Activated naive CD8-positive, alpha-beta T cell treated with anti-CD3 and anti-CD28 coated beads, Interleukin-2, amount 10 ng/mL, durations not matched to agents 7 days and 5 days (primary cell): ENCODE measurements at regions not wholly inside any gene's neighbourhood (a gene's known extent, or its start where the extent isn't known, plus 50 kb on each side); places are given as distances from the start of the nearest gene placed in this dataset.

Source experiments
- ATAC-seq: fragments of 150-1000 bp; cut with Tn5 transposase; one replicate; pipeline ENCODE4 v1.10.0; 2021; ENCODE audit warnings: low read depth, moderate library complexity
- POLR2A ChIA-PET: fragments of 350-600 bp; sonication (Branson Sonifier 250); formaldehyde crosslinking; loops from one replicate; lab custom pipeline; 2021; ENCODE audit warnings: antibody characterized with exemption; lab: Charles Lee
- DNase-seq: peaks from one replicate; pipeline ENCODE4 v3.0.0; 2021
- H3K27ac Mint-ChIP-seq: one replicate; pipeline ENCODE4 v1.8.0; 2022; ENCODE audit warnings: mild to moderate bottlenecking, mixed read lengths
- H3K27me3 Mint-ChIP-seq: one replicate; pipeline ENCODE4 v1.8.0; 2022; ENCODE audit warnings: mild to moderate bottlenecking, moderate library complexity, mixed read lengths
- H3K36me3 Mint-ChIP-seq: one replicate; pipeline ENCODE4 v1.8.0; 2021; ENCODE audit warnings: mild to moderate bottlenecking, mixed read lengths
- H3K4me1 Mint-ChIP-seq: one replicate; pipeline ENCODE4 v1.8.0; 2021; ENCODE audit warnings: mixed read lengths
- H3K4me3 Mint-ChIP-seq: one replicate; pipeline ENCODE4 v1.8.0; 2022; ENCODE audit warnings: mild to moderate bottlenecking, moderate library complexity, mixed read lengths
- H3K9me3 Mint-ChIP-seq: one replicate; pipeline ENCODE4 v1.8.0; 2021; ENCODE audit warnings: mixed read lengths

- no peaks in the 10 kb centered on the region for H3K36me3 Mint-ChIP-seq
- ATAC-seq (no peak), DNase-seq (no peak)
- no peak overlapping the region for H3K27ac Mint-ChIP-seq
- no peaks in the 10 kb centered on the region for H3K9me3 Mint-ChIP-seq
- POLR2A ChIA-PET = no interaction called here
- no peaks in the 10 kb centered on the region for H3K27me3 Mint-ChIP-seq
- no peaks in the 10 kb centered on the region for H3K4me1 Mint-ChIP-seq
- no peak overlapping the region for H3K4me3 Mint-ChIP-seq
Measured at GRCh38 chr5:130580264-130580663, 584.8 kb downstream of the HINT1 start.

- H3K27me3 Mint-ChIP-seq = no peaks in the 10 kb centered on the region
- POLR2A ChIA-PET = no interaction called here
Measured at GRCh38 chr5:130578354-130578753, 586.7 kb downstream of the HINT1 start.

GRCh38 chr5:130571076-130571475 lies 594.0 kb downstream of the HINT1 start:
- Mint-ChIP-seq H3K4me1 (no peaks in the 10 kb centered on the region), H3K36me3 (no peaks in the 10 kb centered on the region), H3K27me3 (no peaks in the 10 kb centered on the region), H3K27ac (no peak overlapping the region), H3K4me3 (no peak overlapping the region), H3K9me3 (no peaks in the 10 kb centered on the region)
- DNase-seq (no peak), ATAC-seq (no peak)
- POLR2A ChIA-PET = no interaction called here

More at GRCh38 chr5:130578354-130578753, 586.7 kb downstream of the HINT1 start:
- no peak overlapping the region for H3K27ac Mint-ChIP-seq
- no peaks in the 10 kb centered on the region for H3K36me3 Mint-ChIP-seq
- H3K4me3 Mint-ChIP-seq = no peak overlapping the region
- ATAC-seq (no peak), DNase-seq (no peak)
- no peaks in the 10 kb centered on the region for H3K4me1 Mint-ChIP-seq
- no peaks in the 10 kb centered on the region for H3K9me3 Mint-ChIP-seq

DNA sequence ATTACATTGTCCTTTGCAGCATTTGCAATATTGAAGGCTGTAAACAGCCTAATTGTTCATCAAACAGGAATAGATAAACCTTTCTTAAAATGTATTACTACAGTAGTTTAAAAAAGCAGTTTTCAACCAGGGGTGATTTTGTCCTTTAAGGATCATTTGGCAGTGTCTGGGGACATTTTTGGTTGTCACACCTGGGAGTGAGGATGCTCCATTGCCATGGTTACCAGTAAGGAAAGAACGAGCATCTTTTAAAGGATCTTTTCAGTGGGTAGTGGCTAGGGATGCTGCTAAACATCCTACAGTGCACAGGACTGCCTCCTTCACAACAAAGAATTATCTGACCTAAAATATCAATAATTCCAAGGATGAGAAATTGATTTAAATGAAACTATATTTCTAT lies 596.3 kb downstream of the HINT1 start:
- no peak for ATAC-seq
- Mint-ChIP-seq H3K4me3 (no peak overlapping the region), H3K27me3 (no peaks in the 10 kb centered on the region), H3K36me3 (no peaks in the 10 kb centered on the region), H3K9me3 (no peaks in the 10 kb centered on the region), H3K4me1 (no peaks in the 10 kb centered on the region), H3K27ac (no peak overlapping the region)
- DNase-seq = no peak
- POLR2A ChIA-PET = no interaction called here

GRCh38 chr5:130555429-130555828 lies 609.6 kb downstream of the HINT1 start:
- no peaks in the 10 kb centered on the region for H3K27me3 Mint-ChIP-seq

DNA sequence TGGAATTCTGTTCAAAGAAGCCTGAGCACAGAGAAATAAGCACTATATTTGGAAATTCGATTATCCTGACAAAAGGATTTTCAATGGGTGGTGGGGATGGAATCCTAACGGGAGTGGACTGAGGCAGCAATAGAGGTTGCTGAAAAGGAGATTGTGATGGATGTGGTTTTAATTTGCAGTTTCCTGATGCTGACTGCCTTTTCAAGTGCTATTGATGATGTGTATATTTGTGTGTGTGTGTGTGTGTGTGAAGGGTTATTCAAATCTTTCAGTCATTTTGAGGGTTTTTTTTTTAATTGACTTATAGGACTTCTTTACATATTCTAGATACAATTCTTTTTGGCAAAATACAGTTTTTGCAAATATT lies 614.5 kb downstream of the HINT1 start:
- no peaks in the 10 kb centered on the region for H3K36me3 Mint-ChIP-seq

More at GRCh38 chr5:130555429-130555828, 609.6 kb downstream of the HINT1 start:
- Mint-ChIP-seq H3K4me1 (no peaks in the 10 kb centered on the region), H3K27ac (no peak overlapping the region), H3K36me3 (no peaks in the 10 kb centered on the region), H3K9me3 (peaks cover 3% of the 10 kb centered on the region), H3K4me3 (no peak overlapping the region)
- ATAC-seq (no peak), DNase-seq (no peak)
- POLR2A ChIA-PET = no interaction called here

GRCh38 chr5:130549884-130550561 lies 615.0 kb downstream of the HINT1 start:
- POLR2A ChIA-PET = no interaction called here
- no peak overlapping the region for H3K4me3 Mint-ChIP-seq
- H3K4me1 Mint-ChIP-seq = no peaks in the 10 kb centered on the region
- no peaks in the 10 kb centered on the region for H3K36me3 Mint-ChIP-seq
- DNase-seq = no peak
- H3K9me3 Mint-ChIP-seq = peaks cover 5% of the 10 kb centered on the region
- no peak overlapping the region for H3K27ac Mint-ChIP-seq
- no peaks in the 10 kb centered on the region for H3K27me3 Mint-ChIP-seq
- ATAC-seq = no peak

More for the DNA sequence above, 614.5 kb downstream of the HINT1 start:
- Mint-ChIP-seq H3K4me3 (no peak overlapping the region), H3K4me1 (no peaks in the 10 kb centered on the region), H3K27ac (no peak overlapping the region), H3K27me3 (no peaks in the 10 kb centered on the region), H3K9me3 (peaks cover 3% of the 10 kb centered on the region)
- no peak for ATAC-seq
- POLR2A ChIA-PET = no interaction called here
- no peak for DNase-seq

GRCh38 chr5:130546211-130546610 lies 618.8 kb downstream of the HINT1 start:
- Mint-ChIP-seq H3K4me1 (no peaks in the 10 kb centered on the region), H3K36me3 (no peaks in the 10 kb centered on the region), H3K27ac (no peak overlapping the region), H3K4me3 (no peak overlapping the region), H3K27me3 (no peaks in the 10 kb centered on the region), H3K9me3 (peaks cover 7% of the 10 kb centered on the region)
- ATAC-seq (no peak), DNase-seq (no peak)
- POLR2A ChIA-PET = no interaction called here

- Mint-ChIP-seq H3K4me3 (no peak overlapping the region), H3K9me3 (peaks cover 7% of the 10 kb centered on the region), H3K36me3 (no peaks in the 10 kb centered on the region), H3K27me3 (no peaks in the 10 kb centered on the region), H3K27ac (no peak overlapping the region), H3K4me1 (no peaks in the 10 kb centered on the region)
- DNase-seq (no peak), ATAC-seq (no peak)
- POLR2A ChIA-PET = no interaction called here
Measured at GRCh38 chr5:130545291-130545690, 619.8 kb downstream of the HINT1 start.

DNA sequence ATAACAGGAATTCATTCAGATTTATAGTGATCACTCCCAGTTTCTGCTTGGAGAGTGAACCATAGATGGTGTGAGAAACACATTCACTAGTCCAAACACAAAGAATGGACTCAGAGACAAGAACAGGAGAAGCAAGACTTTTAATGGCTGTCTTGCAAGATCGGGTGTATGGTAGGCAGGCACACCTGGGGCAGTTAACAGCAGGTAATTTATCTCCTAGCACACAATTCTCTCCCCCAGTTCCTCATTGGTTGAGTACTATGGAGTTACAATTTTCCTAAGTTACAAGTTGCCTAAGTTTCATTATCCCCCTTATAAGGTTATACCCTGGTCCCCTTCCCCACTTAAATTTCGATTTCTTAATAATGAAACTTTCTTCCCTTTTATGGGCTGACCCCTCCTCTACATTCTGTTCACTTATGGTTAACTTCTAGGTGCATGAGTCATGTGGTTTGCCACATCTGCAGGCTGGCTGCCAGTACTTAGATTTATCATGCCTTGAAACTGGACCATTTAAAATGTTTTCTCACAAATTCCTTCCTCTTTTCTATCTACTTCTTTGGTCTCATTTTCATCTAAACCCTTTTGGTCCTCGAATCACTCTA lies 623.3 kb downstream of the HINT1 start:
- no peak for DNase-seq
- Mint-ChIP-seq H3K4me1 (no peaks in the 10 kb centered on the region), H3K9me3 (peaks cover 4% of the 10 kb centered on the region), H3K27ac (no peak overlapping the region), H3K36me3 (no peaks in the 10 kb centered on the region), H3K4me3 (no peak overlapping the region), H3K27me3 (no peaks in the 10 kb centered on the region)
- no peak for ATAC-seq
- POLR2A ChIA-PET = no interaction called here

GRCh38 chr5:130536691-130537090 lies 628.4 kb downstream of the HINT1 start:
- ATAC-seq (no peak), DNase-seq (no peak)
- Mint-ChIP-seq H3K4me1 (no peaks in the 10 kb centered on the region), H3K36me3 (no peaks in the 10 kb centered on the region), H3K27me3 (no peaks in the 10 kb centered on the region), H3K4me3 (no peak overlapping the region), H3K9me3 (no peaks in the 10 kb centered on the region), H3K27ac (no peak overlapping the region)
- POLR2A ChIA-PET = no interaction called here

- Mint-ChIP-seq H3K27me3 (peaks cover 2% of the 10 kb centered on the region), H3K27ac (no peak overlapping the region), H3K4me3 (no peak overlapping the region), H3K4me1 (no peaks in the 10 kb centered on the region), H3K9me3 (peaks cover 2% of the 10 kb centered on the region), H3K36me3 (no peaks in the 10 kb centered on the region)
- DNase-seq (no peak), ATAC-seq (no peak)
- POLR2A ChIA-PET = no interaction called here
Measured at GRCh38 chr5:130532786-130533185, 628.5 kb downstream of the CHSY3 start.

GRCh38 chr5:130529511-130530485 lies 625.5 kb downstream of the CHSY3 start:
- POLR2A ChIA-PET = no interaction called here
- no peak for ATAC-seq

More at GRCh38 chr5:130529511-130530485, 625.5 kb downstream of the CHSY3 start:
- H3K36me3 Mint-ChIP-seq = no peaks in the 10 kb centered on the region
- H3K4me1 Mint-ChIP-seq = no peaks in the 10 kb centered on the region
- peaks cover 2% of the 10 kb centered on the region for H3K9me3 Mint-ChIP-seq
- no peak for DNase-seq
- H3K27ac Mint-ChIP-seq = no peak overlapping the region
- peaks cover 2% of the 10 kb centered on the region for H3K27me3 Mint-ChIP-seq
- H3K4me3 Mint-ChIP-seq = no peak overlapping the region
